ENCODE measurements at regions not wholly inside any gene's neighbourhood (a gene's known extent, or its start where the extent isn't known, plus 50 kb on each side); places are given as distances from the start of the nearest gene placed in this dataset.

DNA sequence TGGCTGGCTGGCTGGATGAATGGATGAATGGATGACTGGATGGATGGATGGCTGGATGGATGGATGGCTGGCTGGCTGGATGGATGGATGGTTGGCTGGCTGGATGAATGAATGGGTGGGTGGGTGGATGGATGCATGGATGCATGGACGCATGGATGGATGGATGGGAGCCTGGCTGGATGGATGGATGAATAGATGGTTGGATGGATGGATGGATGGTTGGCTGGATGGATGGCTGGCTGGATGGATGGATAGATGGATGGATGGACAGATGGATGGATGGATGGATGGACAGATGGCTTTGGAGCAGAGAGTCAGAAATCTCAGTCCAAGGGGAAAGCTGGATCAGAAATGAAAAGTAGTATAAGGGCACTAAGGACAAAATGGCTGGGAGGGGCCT lies 106.4 kb upstream of the SERP2 start:
- no peak for DNase-seq (ENCODE audit: low read depth)
- no peak overlapping the region for H3K4me3 ChIP-seq (ENCODE audit: low read depth, low read length)
- no peak for TF ChIP-seq CTCF (IDR thresholded peaks at IDR 0.05; ENCODE audit: control insufficient read depth, extremely low read depth, insufficient read depth)

- TF ChIP-seq CTCF (IDR thresholded peaks at IDR 0.05; ENCODE audit: control insufficient read depth, extremely low read depth, insufficient read depth): no peak
- no peak for DNase-seq (ENCODE audit: low read depth)
- H3K4me3 ChIP-seq (ENCODE audit: low read depth, low read length): no peak overlapping the region
Measured at GRCh38 chr13:44267980-44268379, 105.6 kb upstream of the SERP2 start.

DNA sequence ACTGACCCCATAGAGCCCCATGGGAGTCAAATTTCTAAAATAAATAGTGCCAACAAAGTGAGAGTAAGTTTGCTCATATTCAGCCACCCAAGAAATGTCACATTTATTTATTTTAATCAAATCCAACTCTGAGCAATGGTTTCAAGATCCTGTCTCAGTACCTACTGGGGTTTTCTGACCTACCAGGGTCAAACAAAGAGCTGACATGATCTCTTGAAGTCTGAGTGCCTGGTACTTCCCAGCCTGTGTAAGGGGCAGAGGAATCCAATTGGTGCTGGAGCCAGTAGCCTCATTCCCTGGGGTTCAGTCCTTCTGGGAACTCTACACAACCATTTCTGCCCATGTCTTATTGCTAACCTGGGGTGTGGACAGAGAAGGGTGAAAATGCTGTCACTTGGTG lies 104.6 kb upstream of the SERP2 start:
- no peak overlapping the region for H3K4me3 ChIP-seq (ENCODE audit: low read depth, low read length)
- TF ChIP-seq CTCF (IDR thresholded peaks at IDR 0.05; ENCODE audit: control insufficient read depth, extremely low read depth, insufficient read depth): no peak
- no peak for DNase-seq (ENCODE audit: low read depth)

GRCh38 chr13:44270150-44270549 lies 103.5 kb upstream of the SERP2 start:
- H3K4me3 ChIP-seq (ENCODE audit: low read depth, low read length): no peak overlapping the region
- TF ChIP-seq CTCF (IDR thresholded peaks at IDR 0.05; ENCODE audit: control insufficient read depth, extremely low read depth, insufficient read depth): no peak
- no peak for DNase-seq (ENCODE audit: low read depth)

DNA sequence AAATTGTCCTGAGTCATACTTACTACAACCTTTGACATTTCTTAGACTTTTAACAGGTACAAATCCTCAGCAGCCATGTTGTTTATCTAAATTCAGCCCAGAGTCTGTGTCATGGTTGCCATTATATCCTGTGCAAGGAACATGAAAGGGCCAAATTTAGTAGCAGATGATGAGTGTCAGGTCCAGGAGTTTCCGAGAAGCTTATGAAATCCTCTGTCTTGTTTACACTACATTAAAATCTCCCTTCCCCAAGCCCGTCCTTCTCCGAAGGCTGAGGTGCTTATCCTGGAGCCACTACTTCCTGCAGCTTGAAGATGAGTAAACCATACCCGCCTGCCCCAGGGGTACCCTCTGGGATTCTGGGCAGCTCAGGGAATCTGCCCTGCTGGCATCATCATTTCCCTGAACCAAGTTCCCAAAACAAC lies 102.6 kb upstream of the SERP2 start:
- no peak for DNase-seq (ENCODE audit: low read depth)
- H3K4me3 ChIP-seq (ENCODE audit: low read depth, low read length): no peak overlapping the region
- no peak for TF ChIP-seq CTCF (IDR thresholded peaks at IDR 0.05; ENCODE audit: control insufficient read depth, extremely low read depth, insufficient read depth)

DNA sequence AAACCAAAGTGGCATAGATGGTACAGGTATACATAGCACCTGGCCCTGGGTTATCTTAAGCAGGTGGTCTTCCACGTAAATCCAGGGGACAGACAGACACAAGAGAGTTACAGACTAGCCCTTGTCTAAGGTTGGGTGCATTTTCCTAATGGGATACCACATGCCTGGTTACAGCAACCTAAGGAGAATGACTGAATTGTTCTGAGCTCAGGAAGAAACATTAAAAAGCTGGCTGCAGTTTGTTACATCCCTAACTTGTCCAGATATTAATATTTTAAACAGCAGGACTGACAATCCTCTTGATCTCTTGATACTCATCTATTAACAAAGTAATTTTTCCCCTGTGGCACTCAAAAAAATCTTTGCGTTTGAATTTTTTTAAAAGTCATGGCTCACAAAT lies 102.2 kb upstream of the SERP2 start:
- DNase-seq (ENCODE audit: low read depth): no peak
- no peak for TF ChIP-seq CTCF (IDR thresholded peaks at IDR 0.05; ENCODE audit: control insufficient read depth, extremely low read depth, insufficient read depth)
- H3K4me3 ChIP-seq (ENCODE audit: low read depth, low read length): no peak overlapping the region

- no peak overlapping the region for H3K4me3 ChIP-seq (ENCODE audit: low read depth, low read length)
- no peak for DNase-seq (ENCODE audit: low read depth)
- TF ChIP-seq CTCF (IDR thresholded peaks at IDR 0.05; ENCODE audit: control insufficient read depth, extremely low read depth, insufficient read depth): no peak
Measured at GRCh38 chr13:44271915-44272341, 101.7 kb upstream of the SERP2 start.

All from LNCaP clone FGC (cell line).